Endothelial cell of umbilical vein (primary cell): ENCODE measurements at regions not wholly inside any gene's neighbourhood (a gene's known extent, or its start where the extent isn't known, plus 50 kb on each side); places are given as distances from the start of the nearest gene placed in this dataset.
"Not testable (repeated sequence)": the region's sequence is repeated elsewhere in the genome, so short reads cannot be mapped to it uniquely, and the experiment has no call there.

Experiments
- BruUV-seq: library from RNA; stranded (reverse); fragments of 400-500 nt; replicated peaks from 2 replicates; lab custom pipeline; 2021; lab: Mats Ljungman, UMichigan
- CTCF ChIA-PET: fragments of 300-600, 350-600 bp; sonication (Branson Sonifier 250); formaldehyde crosslinking; loops from one replicate; lab custom pipeline; 2021; ENCODE audit warnings: antibody characterized with exemption, inconsistent platforms; lab: Charles Lee
- POLR2A ChIA-PET: fragments of 300-600, 350-600 bp; sonication (Branson Sonifier 250); formaldehyde crosslinking; loops from one replicate; lab custom pipeline; 2021; ENCODE audit warnings: antibody characterized with exemption, inconsistent platforms; lab: Charles Lee
- DNase-seq: peaks from one replicate; pipeline ENCODE4 v3.0.0-alpha.2; 2011; ENCODE audit warnings: low read depth, low spot score
- FAIRE-seq: peaks from 2 replicates; lab custom pipeline; 2011; peaks lifted over from hg19 to GRCh38; lab: Jason Lieb, UNC
- H2AFZ ChIP-seq: 2 replicates; pipeline ENCODE4 v1.6.0; 2012; ENCODE audit warnings: low read depth, low read length, control low read depth, inconsistent platforms
- H3K27ac ChIP-seq: 2 replicates; pipeline ENCODE4 v1.5.1; 2011; ENCODE audit warnings: low read depth, mild to moderate bottlenecking, control low read depth, low read length, moderate library complexity; ENCODE audit not compliant: insufficient read depth
- H3K27me3 ChIP-seq, 2 experiments: 2 replicates each; pipeline versions ENCODE4 v1.6.0 to v1.6.1; 2011; ENCODE audit warnings: low read length in 2 of 2, mixed read lengths in 1 of 2; ENCODE audit not compliant: control insufficient read depth in 2 of 2, insufficient read depth in 2 of 2
- H3K36me3 ChIP-seq, 2 experiments: 2 replicates in 1 of 2; 3 replicates in 1 of 2; pipeline ENCODE4 v1.5.1; 2011; ENCODE audit warnings: low read length in 2 of 2, mild to moderate bottlenecking in 1 of 2, moderate library complexity in 1 of 2; ENCODE audit not compliant: control insufficient read depth in 2 of 2, insufficient read depth in 2 of 2; ENCODE audit errors: extremely low read depth in 1 of 2
- H3K4me1 ChIP-seq: 3 replicates; pipeline ENCODE4 v1.5.1; 2011; ENCODE audit warnings: mild to moderate bottlenecking, low read length; ENCODE audit not compliant: control insufficient read depth, insufficient read depth; ENCODE audit errors: extremely low read depth
- H3K4me2 ChIP-seq: 2 replicates; pipeline ENCODE4 v1.6.1; 2011; ENCODE audit warnings: low read length, control low read depth, mixed read lengths; ENCODE audit not compliant: insufficient read depth
- H3K4me3 ChIP-seq, 3 experiments: fragments of 200-600 bp in 1 of 3; sonication (generic), shearing (Covaris generic) in 1 of 3; replicated peaks in 1 of 3; 2 replicates each; pipeline ENCODE4 v1.5.1; 2011 to 2016; ENCODE audit warnings: control low read depth in 3 of 3, low read length in 3 of 3, mild to moderate bottlenecking in 2 of 3, inconsistent platforms in 1 of 3, low read depth in 1 of 3, moderate library complexity in 1 of 3; ENCODE audit not compliant: insufficient read depth in 1 of 3
- H3K79me2 ChIP-seq: 2 replicates; pipeline ENCODE4 v1.6.0; 2012; ENCODE audit warnings: low read length, inconsistent platforms; ENCODE audit not compliant: control insufficient read depth, insufficient read depth
- H3K9ac ChIP-seq: replicated peaks from 2 replicates; pipeline ENCODE3; 2011; ENCODE audit warnings: low read length, control low read depth; ENCODE audit not compliant: insufficient read depth; ENCODE audit errors: extremely low read depth
- H3K9me1 ChIP-seq: replicated peaks from 3 replicates; pipeline ENCODE4 v1.6.0; 2011; ENCODE audit warnings: mild to moderate bottlenecking, low read length; ENCODE audit not compliant: control insufficient read depth, insufficient read depth; ENCODE audit errors: extremely low read depth
- H3K9me3 ChIP-seq: replicated peaks from 2 replicates; pipeline ENCODE4 v1.5.1; 2012; ENCODE audit warnings: low read length, inconsistent platforms; ENCODE audit not compliant: control insufficient read depth, insufficient read depth
- H4K20me1 ChIP-seq: replicated peaks from 2 replicates; pipeline ENCODE3; 2011; ENCODE audit warnings: mild to moderate bottlenecking, low read length; ENCODE audit not compliant: control insufficient read depth, insufficient read depth; ENCODE audit errors: extremely low read depth
- EZH2 ChIP-seq: IDR thresholded peaks from 2 replicates; pipeline ENCODE4 v1.6.1; 2012; ENCODE audit warnings: borderline replicate concordance, low read depth, mild to moderate bottlenecking, moderate library complexity, low read length, inconsistent platforms; ENCODE audit not compliant: severe bottlenecking
- FOS ChIP-seq: IDR thresholded peaks from 2 replicates; pipeline ENCODE4 v1.6.1; 2011; ENCODE audit warnings: mild to moderate bottlenecking, low read length, moderate library complexity, borderline replicate concordance; ENCODE audit not compliant: insufficient read depth
- GATA2 ChIP-seq: IDR thresholded peaks from 2 replicates; pipeline ENCODE4 v1.7.0; 2011; ENCODE audit warnings: low read depth, mild to moderate bottlenecking, moderate library complexity, mixed read lengths, low read length; ENCODE audit not compliant: insufficient read length, insufficient read depth
- JUN ChIP-seq: IDR thresholded peaks from 2 replicates; pipeline ENCODE4 v1.6.1; 2011; ENCODE audit warnings: borderline replicate concordance, low read depth; ENCODE audit not compliant: insufficient read length, insufficient read depth
- MAX ChIP-seq: IDR thresholded peaks from 2 replicates; pipeline ENCODE4 v1.6.1; 2011; ENCODE audit not compliant: insufficient read depth, insufficient read length
- MYC ChIP-seq: IDR thresholded peaks from one replicate; pipeline ENCODE4 v1.6.1; 2011; ENCODE audit warnings: mild to moderate bottlenecking, low read depth, low read length
- POLR2A ChIP-seq: IDR thresholded peaks from 2 replicates; pipeline ENCODE4 v1.6.1; 2012; ENCODE audit warnings: low read depth, mild to moderate bottlenecking, control low read depth, low read length
- POLR2AphosphoS5 ChIP-seq: IDR thresholded peaks from 2 replicates; pipeline ENCODE4 v1.6.1; 2012; ENCODE audit warnings: low read depth, mild to moderate bottlenecking, control low read depth, low read length, moderate library complexity; ENCODE audit not compliant: insufficient read depth
- dilution Hi-C: fragments of 300-500 bp; cut with MboI; formaldehyde crosslinking; loops from one replicate; pipeline ENCODE4 v1.15.0; 2019; ENCODE audit warnings: low sequenced_read_pairs; ENCODE audit not compliant: extremely low pct_ligation_motif_present
- intact Hi-C: fragments of 100-400 bp; cut with micrococcal nuclease; formaldehyde crosslinking; loops from one replicate; pipeline ENCODE4 v1.10.0; 2022
- TF ChIP-seq, protein P1 (sequence below), 2 donors: IDR thresholded peaks; 1 replicate in 1 of 2; 2 replicates in 1 of 2; pipeline ENCODE4 v1.5.1; 2011; ENCODE audit warnings: low read length in 2 of 2, mild to moderate bottlenecking in 2 of 2, moderate library complexity in 2 of 2, control low read depth in 1 of 2, inconsistent platforms in 1 of 2, low read depth in 1 of 2; ENCODE audit not compliant: insufficient read depth in 1 of 2; ENCODE audit errors: extremely low read depth in 1 of 2

GRCh38 chr2:167715932-167716331 is 531.5 kb downstream of the STK39 start:
- Histone ChIP-seq H3K27ac (no peak overlapping the region), H3K9me3 (no peaks in the 10 kb centered on the region), H4K20me1 (no peaks in the 10 kb centered on the region), H3K4me2 (no peak overlapping the region), H3K36me3 (no peaks in the 10 kb centered on the region), H3K9ac (no peak overlapping the region), H2AFZ (no peak overlapping the region), H3K9me1 (no peaks in the 10 kb centered on the region), H3K27me3 (no peaks in the 10 kb centered on the region), H3K4me1 (no peaks in the 10 kb centered on the region), H3K4me3 (no peak overlapping the region), H3K79me2 (no peaks in the 10 kb centered on the region)
- ChIA-PET CTCF (no interaction called here), POLR2A (no interaction called here)
- TF ChIP-seq, protein P1, sequence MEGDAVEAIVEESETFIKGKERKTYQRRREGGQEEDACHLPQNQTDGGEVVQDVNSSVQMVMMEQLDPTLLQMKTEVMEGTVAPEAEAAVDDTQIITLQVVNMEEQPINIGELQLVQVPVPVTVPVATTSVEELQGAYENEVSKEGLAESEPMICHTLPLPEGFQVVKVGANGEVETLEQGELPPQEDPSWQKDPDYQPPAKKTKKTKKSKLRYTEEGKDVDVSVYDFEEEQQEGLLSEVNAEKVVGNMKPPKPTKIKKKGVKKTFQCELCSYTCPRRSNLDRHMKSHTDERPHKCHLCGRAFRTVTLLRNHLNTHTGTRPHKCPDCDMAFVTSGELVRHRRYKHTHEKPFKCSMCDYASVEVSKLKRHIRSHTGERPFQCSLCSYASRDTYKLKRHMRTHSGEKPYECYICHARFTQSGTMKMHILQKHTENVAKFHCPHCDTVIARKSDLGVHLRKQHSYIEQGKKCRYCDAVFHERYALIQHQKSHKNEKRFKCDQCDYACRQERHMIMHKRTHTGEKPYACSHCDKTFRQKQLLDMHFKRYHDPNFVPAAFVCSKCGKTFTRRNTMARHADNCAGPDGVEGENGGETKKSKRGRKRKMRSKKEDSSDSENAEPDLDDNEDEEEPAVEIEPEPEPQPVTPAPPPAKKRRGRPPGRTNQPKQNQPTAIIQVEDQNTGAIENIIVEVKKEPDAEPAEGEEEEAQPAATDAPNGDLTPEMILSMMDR (IDR thresholded peaks at IDR 0.05; ENCODE audit: extremely low read depth in 1 of 2, insufficient read depth in 1 of 2, low read depth in 1 of 2, low read length in 2 of 2): no peak
- TF ChIP-seq GATA2: no peak
- TF ChIP-seq MYC: no peak
- no peak for TF ChIP-seq MAX
- TF ChIP-seq JUN: no peak
- TF ChIP-seq POLR2AphosphoS5: no peak
- no peak for TF ChIP-seq FOS
- no peak for TF ChIP-seq POLR2A
- no peak for TF ChIP-seq EZH2
- no TSS peak for BruUV-seq
- no peak for FAIRE-seq
- DNase-seq: no peak
- dilution Hi-C loops: no loop called here
- intact Hi-C loops: no loop called here

GRCh38 chr2:167715498-167715897 is 531.9 kb downstream of the STK39 start:
- CTCF ChIA-PET, H3K4me2 ChIP-seq, H3K9ac ChIP-seq, H3K9me1 ChIP-seq, DNase-seq, dilution Hi-C loops, FAIRE-seq, POLR2A ChIA-PET, H3K9me3 ChIP-seq, H3K27ac ChIP-seq, H2AFZ ChIP-seq, BruUV-seq, H3K27me3 ChIP-seq, H3K79me2 ChIP-seq, intact Hi-C loops, H3K36me3 ChIP-seq, H3K4me1 ChIP-seq, H3K4me3 ChIP-seq, H4K20me1 ChIP-seq: not testable (repeated sequence)
